Fibroblast of skin of left quadriceps (primary cell): ENCODE measurements at regions not wholly inside any gene's neighbourhood (a gene's known extent, or its start where the extent isn't known, plus 50 kb on each side); places are given as distances from the start of the nearest gene placed in this dataset.

ENCODE experiments used
- DNase-seq, 2 experiments: peaks; one replicate each; pipeline ENCODE4 v3.0.0-alpha.2; 2013; ENCODE audit warnings: low read depth in 2 of 2

GRCh38 chr6:6836609-6837406 lies 248.3 kb downstream of the LY86 start:
- DNase-seq = no peak

- DNase-seq = no peak
These were observed 249.1 kb downstream of the LY86 start for GRCh38 chr6:6837541-6838080.

- DNase-seq = no peak
These were observed 252.3 kb downstream of the LY86 start for GRCh38 chr6:6840831-6841291.

GRCh38 chr6:6841571-6841970 lies 253.1 kb downstream of the LY86 start:
- no peak for DNase-seq

GRCh38 chr6:6842291-6842690 lies 253.8 kb downstream of the LY86 start:
- DNase-seq = peak; percentile 12 to 29

- peak; percentile 26 to 31 for DNase-seq
These were observed 254.6 kb downstream of the LY86 start for GRCh38 chr6:6843057-6843627.

GRCh38 chr6:6843777-6844176 lies 255.3 kb downstream of the LY86 start:
- DNase-seq = no peak

GRCh38 chr6:6844530-6844929 lies 256.0 kb downstream of the LY86 start:
- no peak for DNase-seq

- DNase-seq = no peak
These were observed 257.1 kb downstream of the LY86 start for GRCh38 chr6:6845603-6846002.

- DNase-seq = no peak
These were observed 259.1 kb downstream of the LY86 start for GRCh38 chr6:6847591-6847990.

GRCh38 chr6:6851059-6851948 lies 256.5 kb upstream of the RREB1 start:
- DNase-seq = peak; percentile 78 to 80

- DNase-seq = no peak
These were observed 255.9 kb upstream of the RREB1 start for GRCh38 chr6:6851949-6852261.

GRCh38 chr6:6856538-6857523 lies 250.9 kb upstream of the RREB1 start:
- DNase-seq = no peak

GRCh38 chr6:6857528-6857927 lies 250.2 kb upstream of the RREB1 start:
- no peak for DNase-seq

GRCh38 chr6:6858533-6858982 lies 249.2 kb upstream of the RREB1 start:
- no peak for DNase-seq

- no peak for DNase-seq
These were observed 248.7 kb upstream of the RREB1 start for GRCh38 chr6:6859105-6859504.

- DNase-seq = no peak
These were observed 248.0 kb upstream of the RREB1 start for GRCh38 chr6:6859722-6860121.

- no peak for DNase-seq
These were observed 246.9 kb upstream of the RREB1 start for GRCh38 chr6:6860863-6861262.

GRCh38 chr6:6861351-6861894 lies 246.3 kb upstream of the RREB1 start:
- no peak for DNase-seq

- DNase-seq = no peak
These were observed 245.8 kb upstream of the RREB1 start for GRCh38 chr6:6861995-6862394.
